Kidney epithelial cell (primary cell): ENCODE measurements at regions not wholly inside any gene's neighbourhood (a gene's known extent, or its start where the extent isn't known, plus 50 kb on each side); places are given as distances from the start of the nearest gene placed in this dataset.

ENCODE experiments used
- DNase-seq: peaks from one replicate; pipeline ENCODE4 v3.0.0-alpha.2; 2010; ENCODE audit warnings: low read depth
- H3K27me3 ChIP-seq: 2 replicates; pipeline ENCODE4 v1.6.0; 2011; ENCODE audit warnings: low read length; ENCODE audit not compliant: control insufficient read depth, insufficient read depth
- H3K36me3 ChIP-seq: 2 replicates; pipeline ENCODE4 v1.5.1; 2011; ENCODE audit warnings: low read length; ENCODE audit not compliant: control insufficient read depth, insufficient read depth
- H3K4me3 ChIP-seq: 2 replicates; pipeline ENCODE4 v1.5.1; 2011; ENCODE audit warnings: low read depth, mild to moderate bottlenecking, control low read depth, low read length
- TF ChIP-seq, protein P1 (sequence below): IDR thresholded peaks from 2 replicates; pipeline ENCODE4 v1.5.1; 2011; ENCODE audit warnings: mild to moderate bottlenecking, moderate library complexity, low read length, control low read depth, inconsistent platforms; ENCODE audit not compliant: insufficient read depth, poor library complexity, severe bottlenecking

DNA sequence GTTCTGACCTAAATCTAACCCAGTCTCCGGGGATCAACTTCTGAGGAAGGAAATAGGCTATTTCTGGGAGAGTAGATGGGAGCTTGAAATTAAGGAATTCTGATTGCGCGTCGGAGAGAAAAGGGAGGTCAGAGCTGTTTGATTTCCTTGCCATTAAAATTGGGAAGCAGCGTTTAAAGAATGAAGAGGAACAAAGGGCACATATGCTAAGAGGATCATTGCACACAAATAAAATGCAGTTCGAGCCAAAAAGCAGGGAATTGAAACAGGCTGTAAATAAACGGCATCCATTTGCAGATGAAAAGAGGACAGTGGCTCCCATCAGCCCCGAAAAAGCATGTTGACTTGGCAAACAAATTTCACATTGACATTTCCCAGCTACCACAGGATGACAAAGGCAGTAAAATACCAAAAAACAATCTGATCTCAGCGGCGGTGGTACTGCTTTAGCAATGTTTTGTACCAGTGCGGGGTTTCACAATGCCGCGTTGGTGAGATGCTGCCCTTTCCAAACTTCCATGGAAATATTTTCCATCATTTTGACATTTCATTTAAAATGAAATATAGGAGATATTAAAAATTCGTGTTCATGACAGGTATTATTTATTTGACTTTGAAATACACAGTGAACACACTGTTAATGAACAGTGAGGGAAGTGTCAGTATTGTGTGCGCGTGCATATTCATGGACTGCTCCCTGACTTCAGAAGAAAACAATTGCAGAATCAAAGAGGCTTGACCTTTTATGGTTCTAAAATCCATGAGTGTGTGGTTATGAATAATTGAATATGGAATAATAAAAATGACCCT is 108.8 kb downstream of the SQOR start:
- DNase-seq: no peak

DNA sequence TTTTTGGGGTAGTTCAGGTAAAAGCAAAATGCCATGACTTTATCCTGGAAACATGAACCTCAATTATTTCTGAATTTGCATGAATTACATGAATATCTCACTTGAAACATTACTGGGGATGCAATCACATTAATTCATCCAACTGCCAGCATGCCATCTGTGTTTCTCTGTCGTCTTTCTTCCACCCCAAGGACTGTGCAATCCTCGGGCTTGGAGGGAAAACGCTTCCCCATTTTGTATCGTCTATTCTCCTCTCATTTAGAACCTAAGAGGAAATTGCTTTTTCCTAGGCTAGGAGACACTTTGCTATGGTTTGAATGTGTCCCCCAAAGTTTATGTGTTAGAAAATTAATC is 109.4 kb downstream of the SQOR start:
- H3K27me3 ChIP-seq: no peaks in the 10 kb centered on the region

More for the DNA sequence above, 108.8 kb downstream of the SQOR start:
- TF ChIP-seq, protein P1, sequence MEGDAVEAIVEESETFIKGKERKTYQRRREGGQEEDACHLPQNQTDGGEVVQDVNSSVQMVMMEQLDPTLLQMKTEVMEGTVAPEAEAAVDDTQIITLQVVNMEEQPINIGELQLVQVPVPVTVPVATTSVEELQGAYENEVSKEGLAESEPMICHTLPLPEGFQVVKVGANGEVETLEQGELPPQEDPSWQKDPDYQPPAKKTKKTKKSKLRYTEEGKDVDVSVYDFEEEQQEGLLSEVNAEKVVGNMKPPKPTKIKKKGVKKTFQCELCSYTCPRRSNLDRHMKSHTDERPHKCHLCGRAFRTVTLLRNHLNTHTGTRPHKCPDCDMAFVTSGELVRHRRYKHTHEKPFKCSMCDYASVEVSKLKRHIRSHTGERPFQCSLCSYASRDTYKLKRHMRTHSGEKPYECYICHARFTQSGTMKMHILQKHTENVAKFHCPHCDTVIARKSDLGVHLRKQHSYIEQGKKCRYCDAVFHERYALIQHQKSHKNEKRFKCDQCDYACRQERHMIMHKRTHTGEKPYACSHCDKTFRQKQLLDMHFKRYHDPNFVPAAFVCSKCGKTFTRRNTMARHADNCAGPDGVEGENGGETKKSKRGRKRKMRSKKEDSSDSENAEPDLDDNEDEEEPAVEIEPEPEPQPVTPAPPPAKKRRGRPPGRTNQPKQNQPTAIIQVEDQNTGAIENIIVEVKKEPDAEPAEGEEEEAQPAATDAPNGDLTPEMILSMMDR: no peak
- Histone ChIP-seq H3K4me3 (no peak overlapping the region), H3K36me3 (no peaks in the 10 kb centered on the region), H3K27me3 (no peaks in the 10 kb centered on the region)

DNA sequence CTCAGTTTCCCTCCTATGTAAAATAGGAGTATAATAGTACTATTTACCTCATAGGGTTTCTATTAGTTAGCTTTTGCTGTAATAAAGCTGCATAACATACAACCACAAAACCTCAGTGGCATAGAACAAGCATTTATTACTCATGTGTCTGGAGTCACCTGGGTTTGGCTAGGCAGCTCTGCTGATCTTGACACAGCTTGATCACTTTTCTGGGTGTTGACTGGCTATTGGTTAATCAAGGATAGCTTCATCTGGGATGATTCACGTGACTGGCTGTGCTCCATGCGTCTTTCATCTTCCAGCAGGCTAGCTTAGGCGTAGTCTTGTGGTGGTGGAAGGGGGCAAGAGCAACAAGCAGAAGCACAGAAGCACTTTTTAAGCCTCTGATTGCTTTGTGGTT is 112.6 kb downstream of the SQOR start:
- Histone ChIP-seq H3K4me3 (no peak overlapping the region), H3K36me3 (no peaks in the 10 kb centered on the region), H3K27me3 (no peaks in the 10 kb centered on the region)
- TF ChIP-seq, protein P1: no peak
- no peak for DNase-seq

More for the DNA sequence above, 109.4 kb downstream of the SQOR start:
- Histone ChIP-seq H3K4me3 (no peak overlapping the region), H3K36me3 (no peaks in the 10 kb centered on the region)
- no peak for DNase-seq
- TF ChIP-seq, protein P1: no peak

DNA sequence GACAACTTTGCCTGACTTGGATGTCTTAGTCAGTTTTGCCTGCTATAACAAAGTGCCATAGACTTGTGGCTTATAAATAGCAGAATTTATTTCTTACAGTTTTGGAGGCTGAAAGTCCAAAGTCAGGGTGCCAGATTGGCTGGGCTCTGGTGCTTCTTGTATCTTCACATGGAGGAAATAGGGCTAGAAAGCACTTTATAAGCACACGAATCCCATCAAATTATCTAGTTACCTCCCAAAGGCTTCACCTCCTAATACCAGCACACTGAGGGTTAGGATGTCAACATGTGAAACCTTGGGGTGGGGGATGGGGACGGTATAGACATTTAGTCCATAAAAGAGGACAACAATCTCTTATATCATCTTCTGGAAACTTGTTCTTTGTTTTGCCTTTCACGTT is 116.8 kb downstream of the SQOR start:
- TF ChIP-seq, protein P1: no peak
- H3K4me3 ChIP-seq: no peak overlapping the region

DNA sequence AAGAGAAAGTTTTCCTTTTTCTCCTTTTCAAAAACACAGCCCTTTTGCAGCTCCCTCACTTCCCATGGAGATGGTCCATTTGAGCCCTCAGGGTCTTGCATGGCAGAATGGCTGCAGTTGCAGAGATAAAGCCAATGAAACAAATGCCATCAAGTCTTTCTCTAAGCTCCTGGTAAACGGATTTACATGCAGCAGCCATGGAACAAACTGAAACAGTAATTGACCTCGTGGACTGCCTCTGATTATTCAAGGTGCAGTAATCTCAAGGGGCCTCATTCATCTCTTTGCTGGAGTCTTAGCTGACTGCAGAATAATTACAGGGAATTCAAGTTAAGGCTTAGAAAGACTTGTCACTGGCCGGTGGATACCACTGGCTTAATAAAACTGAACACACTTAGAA is 125.1 kb downstream of the SQOR start:
- no peak for DNase-seq
- H3K36me3 ChIP-seq: no peaks in the 10 kb centered on the region
- no peaks in the 10 kb centered on the region for H3K27me3 ChIP-seq
- H3K4me3 ChIP-seq: no peak overlapping the region
- TF ChIP-seq, protein P1: no peak

More for the DNA sequence above, 116.8 kb downstream of the SQOR start:
- Histone ChIP-seq H3K27me3 (no peaks in the 10 kb centered on the region), H3K36me3 (no peaks in the 10 kb centered on the region)
- DNase-seq: no peak

DNA sequence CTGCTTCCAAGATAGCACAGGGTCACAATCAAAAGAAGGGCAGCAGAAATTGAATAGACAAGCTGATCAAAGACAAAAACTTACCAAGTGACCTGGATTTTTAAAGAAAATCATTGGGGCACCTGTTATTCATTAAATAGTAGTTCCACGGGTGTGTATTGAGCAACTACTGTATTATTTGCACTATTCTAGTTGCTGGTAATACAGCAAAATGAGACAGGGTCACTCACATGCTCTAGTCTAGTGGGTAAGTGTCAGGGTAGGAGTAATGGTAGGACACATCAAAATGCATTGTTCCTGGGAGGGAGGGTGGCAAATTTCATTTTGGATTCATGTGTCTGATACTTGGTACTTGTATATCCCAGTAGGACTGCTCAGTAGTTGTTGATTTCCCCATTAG is 127.9 kb downstream of the SQOR start:
- H3K4me3 ChIP-seq: no peak overlapping the region
- TF ChIP-seq, protein P1: no peak
- no peak for DNase-seq
- no peaks in the 10 kb centered on the region for H3K27me3 ChIP-seq
- H3K36me3 ChIP-seq: no peaks in the 10 kb centered on the region
